IMR-90 (cell line): ENCODE measurements at regions not wholly inside any gene's neighbourhood (a gene's known extent, or its start where the extent isn't known, plus 50 kb on each side); places are given as distances from the start of the nearest gene placed in this dataset.

Source experiments
- ATAC-seq: fragments of 200-7000 bp; cut with Tn5 transposase; 2 replicates; pipeline ENCODE4 v1.9.1; 2020; ENCODE audit warnings: low read depth, mild to moderate bottlenecking, moderate library complexity
- BruUV-seq: library from RNA; stranded (reverse); fragments of 400-500 nt; replicated peaks from 2 replicates; lab custom pipeline; 2021; lab: Mats Ljungman, UMichigan
- CTCF ChIA-PET: fragments of 300-600 bp; formaldehyde crosslinking; extraction: SDS; loops from one replicate; lab custom pipeline; 2021; ENCODE audit warnings: antibody characterized with exemption; lab: Yijun Ruan, JAX
- POLR2A ChIA-PET: fragments of 300-600 bp; sonication (Branson Sonifier 250); formaldehyde crosslinking; loops from one replicate; lab custom pipeline; 2022; ENCODE audit warnings: antibody characterized with exemption; ENCODE audit not compliant: unreplicated experiment; lab: Charles Lee
- DNase-seq: peaks from one replicate; pipeline ENCODE4 v3.0.0; 2013
- H2AFZ ChIP-seq: replicated peaks from 2 replicates; pipeline ENCODE3; 2013; ENCODE audit warnings: low read length, mild to moderate bottlenecking; ENCODE audit not compliant: poor library complexity
- H2AK5ac ChIP-seq: 2 replicates; pipeline ENCODE4 v1.6.1; 2013; ENCODE audit warnings: low read depth, low read length, inconsistent platforms
- H2AK9ac ChIP-seq: replicated peaks from 2 replicates; pipeline ENCODE3; 2013; ENCODE audit warnings: mild to moderate bottlenecking, low read depth, low read length, moderate library complexity; ENCODE audit not compliant: poor library complexity
- H2BK120ac ChIP-seq: 2 replicates; pipeline ENCODE4 v1.6.1; 2013; ENCODE audit warnings: low read depth, low read length, inconsistent platforms
- H2BK15ac ChIP-seq: 3 replicates; pipeline ENCODE4 v1.6.1; 2013; ENCODE audit warnings: low read depth, low read length, inconsistent platforms
- H2BK20ac ChIP-seq: 2 replicates; pipeline ENCODE4 v1.6.1; 2013; ENCODE audit warnings: low read depth, mild to moderate bottlenecking, inconsistent platforms, low read length, moderate library complexity
- H2BK5ac ChIP-seq: 2 replicates; pipeline ENCODE4 v1.6.1; 2013; ENCODE audit warnings: mild to moderate bottlenecking, low read depth, low read length, inconsistent platforms; ENCODE audit not compliant: poor library complexity, severe bottlenecking
- H3K14ac ChIP-seq: replicated peaks from 2 replicates; pipeline ENCODE4 v1.6.1; 2013; ENCODE audit warnings: low read depth, low read length, inconsistent platforms
- H3K18ac ChIP-seq: 2 replicates; pipeline ENCODE4 v1.6.1; 2013; ENCODE audit warnings: low read depth, low read length, control low read depth
- H3K23ac ChIP-seq: 2 replicates; pipeline ENCODE4 v1.6.1; 2013; ENCODE audit warnings: low read depth, low read length, inconsistent platforms
- H3K27ac ChIP-seq: 2 replicates; pipeline ENCODE4 v1.5.1; 2013; ENCODE audit warnings: mild to moderate bottlenecking, control low read depth, low read length; ENCODE audit not compliant: insufficient read depth
- H3K27me3 ChIP-seq: 2 replicates; pipeline ENCODE4 v1.6.1; 2013; ENCODE audit warnings: low read length; ENCODE audit not compliant: control insufficient read depth, insufficient read depth
- H3K36me3 ChIP-seq: 2 replicates; pipeline ENCODE4 v1.6.1; 2013; ENCODE audit warnings: low read length, mixed read lengths; ENCODE audit not compliant: control insufficient read depth, insufficient read depth
- H3K4ac ChIP-seq: 2 replicates; pipeline ENCODE4 v1.6.1; 2013; ENCODE audit warnings: low read depth, low read length, inconsistent platforms
- H3K4me1 ChIP-seq: 2 replicates; pipeline ENCODE4 v1.6.1; 2013; ENCODE audit warnings: low read length, mixed read lengths; ENCODE audit not compliant: control insufficient read depth, insufficient read depth
- H3K4me2 ChIP-seq: 2 replicates; pipeline ENCODE4 v1.6.1; 2013; ENCODE audit warnings: low read depth, mild to moderate bottlenecking, control low read depth, low read length, moderate library complexity
- H3K4me3 ChIP-seq: 2 replicates; pipeline ENCODE4 v1.5.1; 2013; ENCODE audit warnings: low read depth, mild to moderate bottlenecking, control low read depth, low read length, moderate library complexity; ENCODE audit not compliant: insufficient read depth
- H3K56ac ChIP-seq: 2 replicates; pipeline ENCODE4 v1.6.1; 2013; ENCODE audit warnings: low read length, inconsistent platforms; ENCODE audit not compliant: insufficient read depth; ENCODE audit errors: extremely low read depth
- H3K79me1 ChIP-seq, 2 experiments: 2 replicates each; pipeline ENCODE4 v1.6.1; 2013; ENCODE audit warnings: low read length in 2 of 2, inconsistent platforms in 1 of 2, low read depth in 1 of 2
- H3K9ac ChIP-seq: 2 replicates; pipeline ENCODE4 v1.6.1; 2013; ENCODE audit warnings: low read depth, low read length, control low read depth
- H3K9me1 ChIP-seq: 2 replicates; pipeline ENCODE4 v1.6.1; 2013; ENCODE audit warnings: low read length, inconsistent platforms; ENCODE audit not compliant: insufficient read depth
- H3K9me3 ChIP-seq: 2 replicates; pipeline ENCODE4 v1.6.1; 2013; ENCODE audit warnings: low read length; ENCODE audit not compliant: control insufficient read depth, insufficient read depth
- H4K20me1 ChIP-seq: 2 replicates; pipeline ENCODE4 v1.6.1; 2013; ENCODE audit warnings: low read length, inconsistent platforms; ENCODE audit not compliant: insufficient read depth
- H4K5ac ChIP-seq: 2 replicates; pipeline ENCODE4 v1.6.1; 2013; ENCODE audit warnings: mild to moderate bottlenecking, low read depth, low read length, control low read depth
- H4K8ac ChIP-seq, 2 experiments: 2 replicates each; pipeline ENCODE4 v1.6.1; 2013; ENCODE audit warnings: low read depth in 2 of 2, low read length in 2 of 2, control low read depth in 1 of 2, inconsistent platforms in 1 of 2
- H4K91ac ChIP-seq: 2 replicates; pipeline ENCODE4 v1.6.1; 2013; ENCODE audit warnings: low read depth, low read length, inconsistent platforms; ENCODE audit not compliant: insufficient read depth
- BHLHE40 ChIP-seq: fragments of 150-350 bp; IDR thresholded peaks from 2 replicates; pipeline ENCODE4 v1.6.1; 2016; ENCODE audit warnings: mild to moderate bottlenecking, low read depth, low read length
- CHD1 ChIP-seq: IDR thresholded peaks from 2 replicates; pipeline ENCODE4 v1.6.1; 2012; ENCODE audit warnings: low read depth, low read length, improper control_type of control experiment
- MAFK ChIP-seq: IDR thresholded peaks from 2 replicates; pipeline ENCODE4 v1.6.1; 2012; ENCODE audit warnings: low read depth, low read length, improper control_type of control experiment
- MAZ ChIP-seq: IDR thresholded peaks from 2 replicates; pipeline ENCODE4 v1.6.1; 2012; ENCODE audit warnings: low read depth, mild to moderate bottlenecking, low read length, improper control_type of control experiment, moderate library complexity, borderline replicate concordance
- MXI1 ChIP-seq: IDR thresholded peaks from 2 replicates; pipeline ENCODE4 v1.6.1; 2012; ENCODE audit warnings: low read depth, mild to moderate bottlenecking, low read length, moderate library complexity, borderline replicate concordance
- POLR2A ChIP-seq: IDR thresholded peaks from 2 replicates; pipeline ENCODE4 v1.6.1; 2012; ENCODE audit warnings: mild to moderate bottlenecking, low read depth, low read length
- RAD21 ChIP-seq: IDR thresholded peaks from 2 replicates; pipeline ENCODE4 v1.6.1; 2012; ENCODE audit warnings: low read length, improper control_type of control experiment
- RFX5 ChIP-seq: IDR thresholded peaks from 2 replicates; pipeline ENCODE4 v1.8.0; 2012; ENCODE audit warnings: low read depth, mild to moderate bottlenecking, low read length, moderate library complexity
- SMC3 ChIP-seq: fragments of 150-350 bp; IDR thresholded peaks from 2 replicates; pipeline ENCODE4 v1.6.1; 2016; ENCODE audit warnings: low read depth, mild to moderate bottlenecking, antibody characterized with exemption, low read length, moderate library complexity
- WGBS, 2 experiments: methylation state at CpG; one replicate each; pipeline versions ENCODE4 v1.1.5 to v1.1.7; 2013; ENCODE audit warnings: missing lambda C conversion rate in 2 of 2; ENCODE audit not compliant: insufficient read length in 1 of 2; ENCODE audit errors: extremely low coverage in 2 of 2; 5-methylcytosine and 5-hydroxymethylcytosine counted together
- dilution Hi-C: fragments of 300-500 bp; cut with HindIII; formaldehyde crosslinking; loops from one replicate; pipeline ENCODE4 v1.14.3; 2018; ENCODE audit warnings: low sequenced_read_pairs; ENCODE audit not compliant: unreplicated experiment
- in situ Hi-C: fragments of 300-500 bp; cut with MboI; formaldehyde crosslinking; loops from 3 replicates; pipeline ENCODE4 v1.14.3; 2019; ENCODE audit warnings: low sequenced_read_pairs, inconsistent platforms, mixed read lengths
- intact Hi-C: fragments of 100-400 bp; cut with micrococcal nuclease; formaldehyde crosslinking; loops from 2 replicates; pipeline ENCODE4 v1.10.0; 2022
- TF ChIP-seq, protein P1 (sequence below): fragments of 150-350 bp; IDR thresholded peaks from 2 replicates; pipeline ENCODE4 v1.6.1; 2016; ENCODE audit warnings: low read depth, mild to moderate bottlenecking, low read length, moderate library complexity, borderline replicate concordance
- TF ChIP-seq, protein P2 (sequence below): conservative IDR thresholded peaks from 2 replicates; pipeline ENCODE4 v1.5.1; 2012; ENCODE audit warnings: mild to moderate bottlenecking, low read depth, low read length, improper control_type of control experiment

DNA sequence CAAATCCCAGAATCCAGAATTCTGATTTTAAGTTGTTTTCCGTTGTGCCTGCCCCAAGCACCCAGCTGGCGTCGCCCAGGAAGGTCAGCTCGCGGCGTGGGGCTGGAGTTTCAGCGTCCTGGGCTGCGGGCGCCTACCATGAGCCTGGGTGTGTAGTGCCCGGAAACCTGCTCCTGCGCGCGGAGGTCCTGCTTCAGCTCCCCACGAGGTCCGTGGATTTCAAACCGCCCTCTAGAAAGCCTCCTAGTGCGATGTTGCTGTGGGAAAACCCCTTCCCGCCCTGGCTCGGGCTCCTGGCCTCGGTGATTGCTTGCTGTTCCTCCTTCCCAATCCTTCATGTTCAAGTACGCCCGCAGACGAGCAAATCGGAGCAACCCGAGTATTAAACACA is 51.3 kb upstream of the NRN1 start:
- no peak overlapping the region for H3K23ac ChIP-seq
- no peak for DNase-seq
- BruUV-seq = no TSS peak
- no peak overlapping the region for H2BK15ac ChIP-seq
- CTCF ChIA-PET = no interaction called here
- H3K79me1 ChIP-seq = no peaks in the 10 kb centered on the region
- no peaks in the 10 kb centered on the region for H4K20me1 ChIP-seq
- no peak overlapping the region for H4K5ac ChIP-seq
- H3K18ac ChIP-seq = no peak overlapping the region
- no peak overlapping the region for H2AK9ac ChIP-seq
- no peak overlapping the region for H2BK5ac ChIP-seq
- no peak for ATAC-seq
- peaks cover 9% of the 10 kb centered on the region for H3K9me3 ChIP-seq
- no peak overlapping the region for H2AK5ac ChIP-seq
- no peak overlapping the region for H4K91ac ChIP-seq
- dilution Hi-C loops = no loop called here
- no peak overlapping the region for H2AFZ ChIP-seq
- no peak overlapping the region for H3K4me2 ChIP-seq
- H3K27me3 ChIP-seq = no peaks in the 10 kb centered on the region
- no peak overlapping the region for H2BK20ac ChIP-seq
- H3K36me3 ChIP-seq = no peaks in the 10 kb centered on the region
- H3K56ac ChIP-seq = no peak overlapping the region
- H3K4ac ChIP-seq = no peak overlapping the region
- TF ChIP-seq SMC3 = no peak
- no peak for TF ChIP-seq RAD21
- TF ChIP-seq, protein P1, sequence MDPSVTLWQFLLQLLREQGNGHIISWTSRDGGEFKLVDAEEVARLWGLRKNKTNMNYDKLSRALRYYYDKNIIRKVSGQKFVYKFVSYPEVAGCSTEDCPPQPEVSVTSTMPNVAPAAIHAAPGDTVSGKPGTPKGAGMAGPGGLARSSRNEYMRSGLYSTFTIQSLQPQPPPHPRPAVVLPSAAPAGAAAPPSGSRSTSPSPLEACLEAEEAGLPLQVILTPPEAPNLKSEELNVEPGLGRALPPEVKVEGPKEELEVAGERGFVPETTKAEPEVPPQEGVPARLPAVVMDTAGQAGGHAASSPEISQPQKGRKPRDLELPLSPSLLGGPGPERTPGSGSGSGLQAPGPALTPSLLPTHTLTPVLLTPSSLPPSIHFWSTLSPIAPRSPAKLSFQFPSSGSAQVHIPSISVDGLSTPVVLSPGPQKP = no peak
- TF ChIP-seq POLR2A = no peak
- TF ChIP-seq MAFK = no peak
- TF ChIP-seq MXI1 = no peak
- no peak for TF ChIP-seq BHLHE40
- TF ChIP-seq CHD1 = no peak
- TF ChIP-seq MAZ = no peak
- no peak for TF ChIP-seq RFX5
- TF ChIP-seq, protein P2, sequence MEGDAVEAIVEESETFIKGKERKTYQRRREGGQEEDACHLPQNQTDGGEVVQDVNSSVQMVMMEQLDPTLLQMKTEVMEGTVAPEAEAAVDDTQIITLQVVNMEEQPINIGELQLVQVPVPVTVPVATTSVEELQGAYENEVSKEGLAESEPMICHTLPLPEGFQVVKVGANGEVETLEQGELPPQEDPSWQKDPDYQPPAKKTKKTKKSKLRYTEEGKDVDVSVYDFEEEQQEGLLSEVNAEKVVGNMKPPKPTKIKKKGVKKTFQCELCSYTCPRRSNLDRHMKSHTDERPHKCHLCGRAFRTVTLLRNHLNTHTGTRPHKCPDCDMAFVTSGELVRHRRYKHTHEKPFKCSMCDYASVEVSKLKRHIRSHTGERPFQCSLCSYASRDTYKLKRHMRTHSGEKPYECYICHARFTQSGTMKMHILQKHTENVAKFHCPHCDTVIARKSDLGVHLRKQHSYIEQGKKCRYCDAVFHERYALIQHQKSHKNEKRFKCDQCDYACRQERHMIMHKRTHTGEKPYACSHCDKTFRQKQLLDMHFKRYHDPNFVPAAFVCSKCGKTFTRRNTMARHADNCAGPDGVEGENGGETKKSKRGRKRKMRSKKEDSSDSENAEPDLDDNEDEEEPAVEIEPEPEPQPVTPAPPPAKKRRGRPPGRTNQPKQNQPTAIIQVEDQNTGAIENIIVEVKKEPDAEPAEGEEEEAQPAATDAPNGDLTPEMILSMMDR = no peak
- no peak overlapping the region for H3K4me3 ChIP-seq
- H3K9ac ChIP-seq = no peak overlapping the region
- WGBS, 2 experiments = 56% methylated on average over 3 of the region's 25 CpGs; no CpG with 5 or more reads in 1 of the 2 experiments
- no peaks in the 10 kb centered on the region for H3K4me1 ChIP-seq
- in situ Hi-C loops = no loop called here
- no peak overlapping the region for H4K8ac ChIP-seq
- no peak overlapping the region for H2BK120ac ChIP-seq
- intact Hi-C loops = no loop called here
- H3K14ac ChIP-seq = no peak overlapping the region
- H3K9me1 ChIP-seq = no peaks in the 10 kb centered on the region
- H3K27ac ChIP-seq = no peak overlapping the region
- POLR2A ChIA-PET = no interaction called here
